GM21737 (cell line): ENCODE measurements at regions not wholly inside any gene's neighbourhood (a gene's known extent, or its start where the extent isn't known, plus 50 kb on each side); places are given as distances from the start of the nearest gene placed in this dataset.
A peak's percentile ranks its signal among the peaks of the same experiment; 100 is the strongest.
"Not testable (repeated sequence)": the region's sequence is repeated elsewhere in the genome, so short reads cannot be mapped to it uniquely, and the experiment has no call there.

Experiments
- ATAC-seq: cut with Tn5 transposase; IDR thresholded peaks from one replicate; pipeline ENCODE4 v1.9.1; 2021; ENCODE audit warnings: mild to moderate bottlenecking, moderate library complexity; ENCODE audit not compliant: unreplicated experiment

DNA sequence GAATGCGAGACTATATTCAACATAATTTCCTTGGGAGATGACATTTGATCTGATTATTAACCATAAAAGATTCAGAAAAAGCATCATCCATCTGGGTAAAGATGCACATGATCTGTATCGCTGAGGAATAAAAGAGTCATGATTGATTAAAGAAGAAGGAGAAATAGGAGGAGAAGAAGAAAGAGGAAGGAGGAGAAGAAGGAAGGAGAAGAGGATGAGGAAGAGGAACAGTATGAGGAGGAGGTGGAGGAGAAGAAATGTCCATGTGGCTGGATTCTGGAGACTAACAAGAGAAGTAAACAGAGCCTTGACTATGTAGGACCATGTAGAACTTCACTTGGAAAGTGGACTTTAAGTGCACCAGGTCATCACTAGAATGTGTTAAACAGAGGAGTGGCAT is 947.4 kb downstream of the LRFN5 start:
- no peak for ATAC-seq

DNA sequence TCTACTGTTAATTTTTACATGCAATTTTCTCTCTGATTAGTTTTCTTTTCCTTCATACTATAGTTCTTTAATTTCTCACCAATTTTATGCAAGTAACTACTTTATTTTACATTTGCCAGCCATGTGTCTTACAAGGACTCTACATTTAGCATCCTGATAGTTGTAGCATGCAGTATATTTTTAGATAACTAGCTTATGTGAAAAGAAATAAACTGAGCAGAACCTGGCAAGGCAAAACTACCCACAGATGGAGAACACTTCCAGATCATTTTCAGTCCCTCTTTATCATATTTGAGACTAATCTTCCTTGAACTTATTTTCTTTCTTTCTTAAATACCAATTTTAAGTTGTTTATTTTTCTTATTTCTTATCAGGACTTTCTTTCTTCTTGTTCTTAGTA is 943.6 kb downstream of the LRFN5 start:
- ATAC-seq, result no peak

DNA sequence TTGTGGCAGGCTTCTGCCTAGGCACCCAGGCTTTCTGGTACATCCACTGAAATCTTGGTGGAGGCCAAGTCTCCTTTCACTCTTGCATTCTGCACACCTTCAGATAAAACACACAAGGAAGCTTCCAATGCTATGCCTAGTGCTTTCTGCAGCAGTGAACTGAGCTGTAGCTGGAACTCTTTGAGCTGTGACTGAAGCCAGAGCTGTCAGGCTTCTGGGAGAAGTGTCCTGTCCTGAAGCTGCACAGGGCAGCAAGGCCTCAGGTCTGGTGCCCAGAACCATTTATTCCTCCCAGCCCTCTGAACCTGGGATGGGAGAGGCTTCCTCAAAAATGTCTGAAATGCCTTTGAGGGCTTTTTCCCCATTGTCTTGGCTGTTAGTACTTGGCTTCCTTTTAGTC is 941.7 kb downstream of the LRFN5 start:
- ATAC-seq, result no peak

DNA sequence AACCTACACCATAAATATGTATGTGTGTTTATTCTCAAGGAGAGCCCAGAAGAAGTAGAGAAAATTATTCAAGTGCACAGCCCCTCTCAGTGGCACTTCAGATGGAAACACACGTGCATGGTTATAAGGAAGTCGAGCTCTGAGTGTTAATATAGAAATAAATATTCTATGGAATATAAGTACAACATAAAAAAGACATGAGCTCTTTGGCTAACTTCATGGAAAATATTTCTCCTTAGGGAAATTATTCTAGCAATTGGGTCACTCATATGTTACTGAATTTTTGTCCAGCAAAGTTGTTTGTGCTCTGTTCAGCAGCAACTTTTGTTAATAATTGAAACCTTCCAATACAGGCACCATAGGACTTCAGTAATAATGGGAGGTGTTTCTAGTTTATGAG is 939.0 kb downstream of the LRFN5 start:
- no peak for ATAC-seq

DNA sequence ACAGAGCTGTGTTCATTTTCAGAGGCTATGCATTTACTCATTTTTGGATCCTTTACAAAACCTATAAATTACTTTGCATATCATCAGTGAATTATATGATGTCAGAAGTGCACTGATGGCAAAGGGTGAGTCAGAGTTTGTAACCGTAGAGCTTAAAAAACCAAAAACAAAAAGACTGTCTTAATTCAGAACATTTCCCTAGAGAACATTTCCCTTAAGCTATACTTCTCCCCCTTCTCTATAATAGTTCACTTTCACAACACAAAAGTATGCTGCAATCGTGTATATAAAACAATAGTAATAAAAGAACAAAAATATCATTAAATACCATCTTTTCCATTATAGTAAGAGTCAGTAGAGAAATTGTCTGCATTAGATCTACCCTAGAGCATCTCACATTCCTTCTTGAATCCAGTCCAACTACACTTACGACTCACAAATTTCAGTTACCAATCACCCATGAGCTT is 934.9 kb downstream of the LRFN5 start:
- no peak for ATAC-seq

DNA sequence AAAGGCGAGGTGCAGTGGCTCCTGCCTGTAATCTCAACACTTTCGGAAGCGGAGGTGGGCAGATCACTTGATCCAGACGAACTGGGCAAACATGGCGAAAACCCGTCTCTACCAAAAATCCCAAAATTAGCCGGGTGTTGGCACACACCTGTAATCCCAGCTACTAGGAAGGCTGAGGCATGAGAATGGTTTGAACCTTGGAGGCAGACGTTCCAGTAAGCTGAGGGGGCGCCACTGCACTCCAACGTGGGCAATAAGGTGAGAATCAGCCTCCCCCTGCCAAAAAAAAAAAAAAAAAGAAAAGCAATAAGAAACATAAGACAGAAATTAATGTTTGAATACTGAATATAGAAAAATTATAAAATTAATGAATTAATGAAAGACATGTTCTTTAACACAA is 928.7 kb downstream of the LRFN5 start:
- ATAC-seq, result no peak

DNA sequence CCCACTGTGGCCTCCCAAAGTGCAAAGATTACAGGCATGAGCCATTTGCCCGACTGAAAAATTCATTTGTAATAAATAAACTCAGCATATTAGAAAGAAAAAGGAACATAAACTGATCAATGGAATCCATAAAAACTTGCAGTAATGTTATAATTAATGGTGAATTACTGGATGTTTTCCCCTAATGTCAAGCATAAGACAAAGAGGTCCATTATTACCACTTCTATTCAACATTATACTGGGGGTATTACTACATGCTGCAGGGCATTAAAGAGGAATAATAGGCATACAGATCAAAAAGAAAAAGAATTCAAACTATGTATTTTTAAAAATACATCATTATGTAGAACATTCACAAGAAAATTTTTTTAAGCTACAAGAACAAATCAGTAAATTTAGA is 926.8 kb downstream of the LRFN5 start:
- no peak for ATAC-seq

DNA sequence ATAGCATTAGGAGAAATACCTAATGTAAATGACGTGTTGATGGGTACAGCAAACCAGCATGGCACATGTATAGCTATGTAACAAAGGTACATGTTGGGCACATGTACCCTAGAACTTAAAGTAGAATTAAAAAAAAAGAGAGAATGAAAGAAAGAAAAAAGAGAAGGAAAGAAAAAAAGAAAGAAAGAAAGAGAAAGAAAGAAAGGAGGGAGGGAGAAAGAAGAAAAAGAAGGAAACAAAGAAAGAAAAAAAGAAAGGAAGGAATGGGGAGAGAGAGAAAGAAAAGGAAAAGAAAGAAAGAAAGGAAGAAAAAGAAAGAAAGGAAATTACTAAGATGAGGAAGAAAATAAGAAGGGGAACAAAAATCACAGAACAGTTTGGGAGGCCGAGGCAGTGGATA is 925.5 kb downstream of the LRFN5 start:
- ATAC-seq, result no peak

DNA sequence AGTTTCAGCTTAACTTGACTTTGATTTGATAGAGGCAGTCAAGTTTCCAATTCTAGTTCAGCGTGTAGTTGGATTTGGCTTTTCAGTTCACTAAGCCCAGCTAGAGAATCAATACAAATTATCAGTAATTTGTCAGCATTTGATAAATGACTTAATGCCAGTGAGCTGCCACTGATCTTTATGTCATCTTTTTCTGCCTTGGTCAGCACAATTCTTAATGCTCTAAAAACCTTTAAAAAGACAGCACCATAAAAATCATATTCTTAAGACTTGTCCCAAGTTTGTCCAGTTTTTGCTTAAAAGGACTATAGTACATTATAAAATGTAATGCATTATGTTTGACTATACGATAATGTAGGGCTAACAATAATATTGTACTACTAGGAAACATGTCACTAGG is 920.5 kb downstream of the LRFN5 start:
- ATAC-seq, result no peak

DNA sequence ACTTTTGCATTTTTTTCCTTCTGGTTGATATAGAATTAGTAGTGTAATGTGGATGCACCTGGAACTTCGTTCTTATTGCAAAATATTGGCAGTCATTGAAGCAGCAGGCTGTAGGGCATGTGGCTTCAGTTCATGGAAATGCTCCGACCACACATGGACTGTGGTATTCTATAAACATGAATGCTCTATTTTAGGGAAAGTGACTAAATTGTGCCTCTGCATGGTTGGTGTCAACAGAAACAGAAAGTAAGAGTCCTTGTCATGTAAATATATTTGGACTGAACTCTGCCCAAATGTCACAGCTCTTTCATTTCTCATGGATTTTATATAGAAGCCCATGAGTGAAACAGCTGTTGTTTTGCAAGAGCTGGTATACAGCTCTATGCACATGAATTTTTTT is 917.0 kb downstream of the LRFN5 start:
- peak; percentile 99 for ATAC-seq

DNA sequence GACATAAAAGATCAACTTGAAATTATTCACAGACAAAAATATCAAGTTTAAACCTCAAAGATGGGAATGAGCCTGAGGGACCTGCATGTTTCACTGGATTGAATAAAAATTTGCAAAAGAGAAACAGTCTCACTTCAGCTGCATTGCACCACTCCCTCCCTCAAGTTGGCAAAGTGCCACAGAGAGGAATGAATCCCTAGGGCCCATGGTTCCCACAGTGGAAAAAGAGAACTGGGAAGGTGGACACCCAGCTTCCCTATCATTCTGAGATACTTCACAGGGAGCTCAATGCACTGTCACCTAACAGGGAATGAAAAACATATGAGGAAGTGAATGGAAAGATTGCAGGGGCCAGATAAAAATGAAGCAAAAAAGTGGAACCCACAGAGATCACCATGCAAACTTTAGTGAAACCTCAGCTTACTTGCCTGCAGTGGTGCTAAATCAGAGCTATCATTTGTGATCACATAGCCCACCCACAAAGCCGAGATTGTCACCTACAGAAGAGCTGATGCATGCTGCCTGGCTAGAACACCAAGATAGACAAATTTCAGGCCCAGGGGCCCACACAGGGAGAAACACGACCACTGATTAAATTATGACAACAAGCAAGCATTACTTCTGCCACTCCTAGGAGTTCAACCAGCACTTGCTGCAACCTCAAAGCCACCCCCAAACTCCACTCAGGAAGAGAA is 911.3 kb downstream of the LRFN5 start:
- no peak for ATAC-seq

DNA sequence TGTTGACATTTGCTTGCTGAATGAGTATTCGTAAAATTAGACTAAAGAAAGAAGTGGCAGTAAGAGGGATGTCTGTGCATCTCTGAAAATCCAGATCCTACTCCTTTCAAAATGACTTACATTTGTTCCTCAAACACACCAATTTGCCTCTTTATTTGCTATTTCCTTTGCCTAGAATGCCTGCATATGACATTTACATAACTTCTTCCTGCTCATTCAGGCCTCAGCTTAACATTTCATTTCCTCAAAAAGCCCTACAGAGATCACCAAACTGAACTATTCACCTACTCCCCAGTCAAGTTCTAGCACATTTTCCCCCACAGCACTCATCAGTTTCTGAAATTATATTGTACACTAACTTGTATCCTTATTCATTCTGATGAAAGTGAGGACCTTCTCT is 907.2 kb downstream of the LRFN5 start:
- no peak for ATAC-seq

DNA sequence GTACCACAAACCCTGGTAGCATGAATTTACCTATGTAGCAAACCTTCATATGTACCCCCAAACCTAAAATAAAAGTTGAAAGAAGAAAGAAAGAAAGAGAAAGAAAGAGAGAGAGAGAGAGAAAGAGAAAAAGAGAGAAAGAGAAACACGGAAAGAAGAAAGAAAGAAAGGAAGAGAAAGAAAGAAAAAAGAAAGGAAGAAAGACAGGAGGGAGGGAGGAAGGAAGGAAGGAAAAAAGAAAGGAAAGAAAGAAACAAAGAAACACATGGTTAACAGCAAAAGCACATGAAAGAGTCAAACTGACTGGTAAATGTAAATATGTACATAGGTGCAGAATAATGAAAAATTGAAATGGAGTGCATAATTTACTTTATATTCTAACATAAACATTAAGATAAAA is 903.4 kb downstream of the LRFN5 start:
- ATAC-seq, result no peak

DNA sequence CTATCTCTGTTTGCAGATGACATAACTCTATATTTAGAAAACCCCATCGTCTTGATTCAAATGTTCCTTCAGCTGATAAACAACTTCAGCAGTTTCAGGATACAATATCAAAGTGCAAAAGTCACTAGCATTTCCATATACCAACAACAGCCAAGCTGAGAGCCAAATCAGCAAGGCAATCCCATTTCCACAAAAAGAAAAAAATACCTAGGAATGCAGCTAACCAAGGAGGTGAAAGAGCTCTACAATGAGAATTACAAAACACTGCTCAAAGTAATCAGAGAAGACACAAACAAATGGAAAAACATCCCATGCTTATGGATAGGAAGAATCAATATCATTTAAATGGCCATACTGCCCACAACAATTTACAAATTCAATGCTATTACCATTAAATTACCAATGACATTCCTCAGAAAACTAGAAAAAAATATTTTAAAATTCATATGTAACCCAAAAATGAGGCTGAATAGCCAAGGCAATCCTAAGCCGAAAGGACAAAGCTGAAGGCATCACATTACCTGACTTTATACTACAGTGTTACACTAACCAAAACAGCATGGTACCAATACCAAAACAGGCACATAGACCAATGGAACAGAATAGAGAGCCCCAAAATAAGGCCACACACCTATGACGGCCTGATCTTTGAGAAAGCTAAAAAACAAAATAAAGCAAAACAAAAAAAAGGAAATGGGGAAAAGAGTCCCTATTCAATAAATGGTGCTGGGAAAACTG is 901.7 kb downstream of the LRFN5 start:
- no peak for ATAC-seq

DNA sequence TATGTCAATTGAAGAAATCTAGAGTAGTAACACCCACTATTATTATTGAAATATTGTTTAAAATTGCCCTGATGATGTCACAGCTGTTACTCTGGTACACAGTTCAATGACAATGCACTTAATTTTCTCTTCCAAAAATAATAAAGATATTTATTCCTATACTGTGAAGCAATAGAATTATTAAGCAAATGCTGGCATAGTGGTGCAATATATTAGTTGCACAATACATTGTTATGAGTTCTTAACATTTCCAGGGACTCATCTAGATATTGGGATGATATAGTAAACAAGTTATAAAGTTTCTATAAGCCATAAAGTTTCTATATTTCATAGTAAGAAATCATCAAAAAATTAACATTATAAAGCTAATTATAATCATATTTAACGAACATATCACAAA is 897.8 kb downstream of the LRFN5 start:
- no peak for ATAC-seq

DNA sequence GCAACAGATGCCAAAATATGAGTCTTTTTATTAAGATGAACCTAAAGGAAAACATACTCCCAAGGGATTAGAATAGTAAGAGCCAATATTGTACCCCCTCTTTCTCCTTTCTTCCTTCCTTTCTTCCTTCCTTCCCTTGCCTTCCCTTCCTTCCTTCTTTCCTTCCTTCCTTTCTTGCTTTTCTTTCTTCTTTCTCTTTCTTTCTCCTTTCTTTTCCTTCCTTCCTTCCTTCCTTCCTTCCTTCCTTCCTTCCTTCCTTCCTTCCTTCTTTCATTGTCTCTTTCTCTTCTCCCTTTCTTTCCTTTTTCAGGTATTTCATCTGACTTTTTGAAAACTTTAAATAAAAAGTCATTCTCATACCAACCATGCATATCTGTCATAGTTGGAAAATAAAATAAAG is 892.5 kb downstream of the LRFN5 start:
- no peak for ATAC-seq

DNA sequence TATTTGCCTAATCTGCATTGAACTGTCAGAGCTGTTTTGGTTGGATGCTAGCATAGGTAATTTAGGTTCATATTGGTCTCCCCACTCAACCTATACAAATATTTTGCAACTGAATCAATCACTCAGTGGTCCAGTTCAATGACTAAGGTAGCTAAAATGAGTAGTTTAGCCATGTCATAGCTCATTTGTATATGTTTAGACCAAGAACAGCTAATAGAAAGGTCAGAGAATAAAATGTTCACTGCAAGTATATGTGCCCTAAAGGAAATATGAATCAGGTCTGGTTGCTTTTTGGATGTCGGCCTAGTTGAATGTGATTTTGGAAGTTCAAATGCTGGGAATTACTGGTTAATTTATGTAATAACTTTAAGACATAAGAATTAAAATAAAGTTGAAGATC is 883.9 kb downstream of the LRFN5 start:
- ATAC-seq, result no peak

DNA sequence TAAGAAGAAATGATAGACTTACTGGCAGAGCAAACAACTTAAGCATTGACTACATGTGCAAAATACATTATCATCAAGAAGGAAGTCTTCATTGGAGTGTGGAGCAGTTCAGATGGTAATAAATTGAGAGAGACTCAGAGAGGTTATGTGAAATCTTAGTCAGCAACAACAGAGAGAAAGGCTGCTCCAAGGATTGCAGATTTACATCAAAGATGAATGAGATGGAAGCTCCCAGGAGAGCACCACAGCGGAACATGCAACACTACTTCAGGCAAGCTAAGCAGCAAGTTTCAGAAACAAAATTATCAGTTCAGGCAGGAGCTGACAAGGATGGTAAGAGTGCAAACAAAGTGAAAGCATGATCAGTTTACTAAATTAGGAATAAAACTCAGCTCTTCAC is 882.3 kb downstream of the LRFN5 start:
- ATAC-seq, result no peak

DNA sequence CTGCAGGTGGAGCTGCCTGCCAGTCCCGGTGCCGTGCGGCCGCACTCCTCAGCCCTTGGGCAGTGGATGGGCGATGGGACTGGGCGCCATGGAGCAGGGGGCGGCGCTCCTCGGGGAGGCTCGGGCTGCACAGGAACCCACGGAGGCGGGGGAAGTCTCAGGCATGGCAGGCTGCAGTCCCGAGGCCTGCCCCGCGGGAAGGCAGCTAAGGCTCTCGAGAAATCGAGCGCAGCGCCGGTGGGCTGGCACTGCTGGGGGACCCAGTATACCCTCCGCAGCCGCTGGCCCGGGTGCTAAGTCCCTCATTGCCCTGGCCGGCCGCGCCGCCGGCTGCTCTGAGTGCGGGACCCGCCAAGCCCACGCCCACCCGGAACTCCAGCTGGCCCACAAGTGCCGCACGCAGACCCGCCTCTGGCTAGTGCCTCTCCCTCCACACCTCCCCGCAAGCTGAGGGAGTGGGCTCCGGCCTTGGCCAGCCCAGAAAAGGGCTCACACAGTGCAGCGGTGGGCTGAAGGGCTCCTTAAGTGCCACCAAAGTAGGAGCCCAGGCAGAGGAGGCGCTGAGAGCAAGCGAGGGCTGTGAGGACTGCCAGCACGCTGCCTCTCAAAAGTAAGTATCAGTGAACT is 875.8 kb downstream of the LRFN5 start:
- ATAC-seq, result not testable (repeated sequence)

DNA sequence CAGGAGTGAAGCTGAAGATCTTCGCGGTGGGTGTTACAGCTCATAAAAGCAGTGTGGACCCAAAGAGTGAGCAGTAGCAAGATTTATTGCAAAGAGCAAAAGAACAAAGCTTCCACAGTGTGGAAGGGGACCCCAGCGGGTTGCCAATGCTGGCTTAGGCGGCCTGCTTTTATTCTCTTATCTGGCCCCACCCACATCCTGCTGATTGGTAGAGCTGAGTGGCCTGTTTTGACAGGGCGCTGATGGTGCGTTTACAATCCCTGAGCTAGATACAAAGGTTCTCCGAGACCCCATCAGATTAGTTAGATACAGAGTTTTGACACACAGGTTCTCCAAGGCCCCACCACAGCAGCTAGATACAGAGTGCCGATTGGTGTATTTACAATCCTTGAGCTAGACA is 875.0 kb downstream of the LRFN5 start:
- ATAC-seq, result not testable (repeated sequence)

DNA sequence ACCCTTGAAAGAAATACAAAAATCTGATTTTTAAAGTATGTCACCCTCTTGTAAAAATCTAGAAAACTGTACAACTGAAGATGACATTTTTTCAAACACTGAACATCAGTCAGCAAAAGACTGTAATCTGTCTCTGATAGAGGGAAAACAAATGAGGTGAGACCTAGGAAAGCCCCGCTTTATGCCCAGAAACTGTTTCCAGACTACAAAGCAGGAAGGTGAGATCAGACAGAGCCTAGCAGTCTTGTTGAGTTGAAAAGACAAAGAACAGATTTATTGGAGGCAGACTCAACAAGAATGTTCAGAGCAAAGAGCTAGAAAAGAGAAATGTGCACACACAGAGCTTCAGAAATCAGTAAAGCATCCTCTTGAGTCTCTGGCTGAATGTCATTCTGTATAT is 873.6 kb downstream of the LRFN5 start:
- no peak for ATAC-seq

DNA sequence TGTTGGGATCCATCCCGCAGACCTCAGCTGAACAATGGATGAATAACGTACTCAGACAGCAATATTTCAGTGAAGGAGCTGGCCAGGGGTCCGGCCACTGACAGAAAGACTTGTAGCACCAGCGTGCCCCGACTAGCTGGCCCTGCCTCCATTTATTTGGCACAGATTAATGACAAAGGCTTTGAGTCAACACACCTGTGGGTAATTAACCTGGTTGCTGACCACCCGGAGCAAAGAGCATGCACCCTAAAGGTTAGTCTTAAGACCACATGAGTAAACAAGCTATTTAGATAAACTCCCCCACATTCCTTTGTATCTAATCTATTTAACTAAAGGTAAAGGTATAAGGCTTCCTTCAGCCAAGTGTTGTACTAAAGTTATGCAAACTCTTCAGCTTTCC is 868.6 kb downstream of the LRFN5 start:
- no peak for ATAC-seq
